HG02571 (cell line): ENCODE measurements at regions not wholly inside any gene's neighbourhood (a gene's known extent, or its start where the extent isn't known, plus 50 kb on each side); places are given as distances from the start of the nearest gene placed in this dataset.

Source experiments
- ATAC-seq: cut with Tn5 transposase; IDR thresholded peaks from one replicate; pipeline ENCODE4 v1.9.1; 2021; ENCODE audit warnings: mild to moderate bottlenecking, moderate library complexity; ENCODE audit not compliant: unreplicated experiment

DNA sequence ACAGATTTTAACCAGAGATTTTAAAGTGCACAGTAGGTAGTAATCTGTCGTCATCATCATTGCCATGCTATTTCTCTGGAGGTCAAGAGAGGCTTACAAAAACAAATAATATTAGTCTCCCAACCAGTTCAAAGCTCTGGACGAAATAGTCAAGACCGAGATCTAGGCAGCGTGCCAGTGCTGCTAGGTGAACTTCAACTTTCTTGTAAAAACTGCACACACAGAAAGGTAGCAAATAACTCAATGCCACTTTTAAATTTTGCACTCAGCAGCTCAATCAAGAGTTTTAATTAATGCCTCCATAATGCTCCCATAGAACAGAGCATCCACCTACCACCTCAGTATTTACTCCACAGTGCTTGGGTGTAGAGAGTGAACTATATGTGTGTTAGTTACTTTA lies 656.8 kb downstream of the IRX1 start:
- no peak for ATAC-seq

DNA sequence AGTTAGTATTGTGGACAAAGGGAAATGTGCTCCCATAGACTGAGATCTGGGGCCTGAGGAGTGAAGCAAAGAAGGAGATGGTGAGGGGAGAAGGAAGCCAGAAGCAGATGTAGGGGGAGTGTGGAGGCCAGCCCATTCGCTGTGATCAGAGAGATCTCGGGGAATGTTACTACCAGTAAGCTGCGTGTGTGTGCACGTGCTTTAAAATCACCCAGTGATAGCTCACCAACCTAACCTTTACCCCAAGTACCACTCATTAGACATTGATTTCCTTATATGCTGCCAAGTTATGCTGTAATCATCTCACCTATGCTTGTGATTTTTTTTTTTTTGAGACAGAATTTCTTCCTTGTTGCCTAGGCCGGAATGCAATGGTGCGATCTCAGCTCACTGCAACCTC lies 659.1 kb downstream of the IRX1 start:
- no peak for ATAC-seq

DNA sequence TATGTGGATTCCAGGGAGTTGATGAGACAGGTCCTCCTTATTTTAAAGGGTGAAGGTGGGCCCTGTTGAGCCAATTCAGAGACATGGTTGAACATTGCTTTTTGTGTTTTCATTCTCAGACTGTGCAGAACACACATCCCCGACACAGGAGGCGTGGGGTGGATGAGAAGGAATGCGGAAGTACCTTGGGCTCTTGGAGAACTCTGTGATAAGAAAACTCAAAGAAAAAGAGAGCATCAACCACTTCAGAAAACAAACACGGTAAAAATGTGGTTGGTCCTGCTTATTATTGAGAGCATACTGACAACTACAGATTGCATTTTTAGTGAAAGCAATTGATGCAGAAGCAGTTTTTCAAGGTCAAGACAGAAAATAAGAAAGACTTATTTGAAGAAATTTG lies 659.8 kb downstream of the IRX1 start:
- no peak for ATAC-seq

DNA sequence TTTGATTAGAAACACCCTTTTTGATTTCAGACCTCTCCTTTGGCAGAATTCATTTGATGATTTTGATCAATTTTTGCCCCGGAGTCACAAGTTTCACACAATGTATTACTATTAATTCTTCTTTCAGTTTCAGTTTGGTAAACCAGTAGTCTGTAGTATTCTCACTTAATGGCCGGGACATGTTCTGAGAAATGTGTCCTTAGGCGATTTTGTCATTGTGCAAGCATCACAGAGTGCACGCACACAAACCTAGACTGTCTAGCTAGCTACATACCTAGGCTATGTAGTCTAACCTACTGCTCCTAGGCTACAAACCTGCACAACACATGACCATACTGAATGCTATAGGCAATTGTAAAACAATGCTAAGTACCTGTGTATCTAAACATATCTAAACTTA lies 662.5 kb downstream of the IRX1 start:
- ATAC-seq = no peak

DNA sequence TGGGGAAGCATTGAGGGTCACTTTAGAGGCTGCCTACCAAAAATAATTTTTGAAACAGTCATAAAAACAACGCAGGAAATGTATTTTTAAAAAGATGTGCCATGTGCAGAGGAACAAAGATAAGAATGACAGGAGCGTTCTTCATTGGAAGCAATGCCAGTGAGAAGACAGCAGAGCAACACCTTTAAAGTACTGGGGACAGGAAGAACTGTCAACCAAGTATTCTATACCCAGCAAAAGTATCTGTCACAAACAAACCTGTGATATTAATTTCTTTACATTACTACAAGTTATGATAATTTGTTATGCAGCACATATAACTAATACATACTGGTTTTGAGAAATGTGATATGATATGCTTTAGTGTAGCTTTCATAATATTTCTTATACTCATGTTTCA lies 675.6 kb downstream of the IRX1 start:
- no peak for ATAC-seq

DNA sequence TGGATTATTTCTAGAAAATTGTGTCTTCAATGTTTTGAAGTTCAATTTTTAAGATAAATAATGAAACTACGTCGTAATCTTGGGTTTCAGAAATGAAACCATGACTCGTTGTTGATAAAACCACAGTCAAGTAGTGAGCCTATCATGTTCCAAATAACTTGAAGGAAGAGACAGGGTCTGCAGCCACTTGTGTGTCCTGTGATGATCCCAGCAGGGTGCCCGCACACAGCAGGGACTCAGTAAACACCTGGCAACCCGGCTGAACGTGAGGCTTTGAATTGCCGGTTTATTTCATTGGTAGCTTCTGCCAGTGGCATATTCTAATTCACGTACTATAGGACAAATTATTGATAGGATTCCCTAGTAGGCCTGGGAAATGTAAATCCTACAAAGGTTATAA lies 679.6 kb downstream of the IRX1 start:
- ATAC-seq = no peak

DNA sequence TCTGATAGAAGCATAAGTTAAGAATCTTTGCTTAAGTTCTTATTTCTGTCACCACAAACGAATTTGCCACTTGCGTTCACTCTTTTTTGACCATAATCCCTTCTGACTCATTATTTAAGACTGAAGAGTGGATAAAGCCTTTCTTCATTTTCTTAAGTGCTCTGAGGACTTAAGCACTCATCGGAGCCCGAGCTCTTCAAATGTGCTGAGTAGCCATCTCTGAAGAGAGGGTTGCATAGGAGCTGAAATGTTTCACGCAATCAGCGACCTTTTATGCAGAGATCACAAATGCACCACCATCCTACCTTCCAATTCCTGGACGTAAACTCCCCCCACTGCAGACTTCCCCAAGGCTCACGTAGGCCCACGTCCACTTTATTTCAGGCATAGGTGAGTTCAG lies 699.2 kb downstream of the IRX1 start:
- no peak for ATAC-seq

DNA sequence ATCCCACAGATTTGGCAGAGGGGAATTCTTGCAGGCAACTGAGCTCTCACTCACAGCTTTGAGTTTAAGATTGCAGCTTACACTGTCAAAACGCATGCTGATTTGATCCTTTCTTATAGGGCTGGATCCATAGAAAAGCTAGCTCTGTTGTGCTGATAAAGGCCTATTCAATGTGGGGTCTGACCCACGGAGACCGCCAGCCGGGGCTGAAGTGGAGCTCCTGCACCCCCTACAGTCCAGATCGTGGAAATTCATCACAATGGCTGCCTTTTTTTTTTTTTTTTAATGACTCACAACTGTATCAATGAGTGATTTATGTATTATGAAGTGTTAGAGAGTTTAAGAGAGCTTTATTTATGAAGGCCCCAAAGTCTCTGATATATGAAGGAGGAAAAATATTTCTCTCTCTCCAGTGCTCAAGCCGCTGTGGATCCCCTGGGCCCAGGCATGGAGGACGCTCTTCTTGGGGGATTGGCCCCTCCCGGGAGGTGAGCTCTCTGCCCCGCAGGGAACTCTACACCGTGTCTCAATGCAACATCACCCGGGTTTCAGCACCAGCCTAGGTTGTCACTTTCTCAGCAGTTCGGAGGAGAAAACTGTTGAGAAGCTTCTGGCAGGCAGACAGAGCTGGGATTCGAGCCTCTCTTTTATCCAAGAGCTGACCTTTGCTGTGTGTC lies 700.2 kb downstream of the IRX1 start:
- no peak for ATAC-seq

DNA sequence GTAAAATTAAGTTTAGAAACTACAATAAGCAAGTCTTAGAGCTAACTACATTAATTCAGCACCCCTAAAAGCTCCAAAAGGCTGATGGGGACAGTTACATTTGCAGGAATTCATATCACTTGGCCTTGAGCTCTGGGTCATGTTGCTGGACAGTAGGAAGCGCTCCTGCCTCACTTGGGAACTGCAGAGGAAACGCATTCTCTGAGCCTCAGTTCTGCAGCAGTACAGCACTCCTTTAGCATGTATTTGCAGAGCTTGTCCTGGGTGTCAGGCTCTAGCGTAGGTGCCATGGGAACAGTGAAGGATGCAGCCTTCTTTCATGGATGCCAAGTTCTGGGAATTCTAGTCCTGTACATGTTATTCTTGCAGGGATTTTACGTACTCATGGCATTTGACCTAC lies 710.4 kb downstream of the IRX1 start:
- no peak for ATAC-seq

DNA sequence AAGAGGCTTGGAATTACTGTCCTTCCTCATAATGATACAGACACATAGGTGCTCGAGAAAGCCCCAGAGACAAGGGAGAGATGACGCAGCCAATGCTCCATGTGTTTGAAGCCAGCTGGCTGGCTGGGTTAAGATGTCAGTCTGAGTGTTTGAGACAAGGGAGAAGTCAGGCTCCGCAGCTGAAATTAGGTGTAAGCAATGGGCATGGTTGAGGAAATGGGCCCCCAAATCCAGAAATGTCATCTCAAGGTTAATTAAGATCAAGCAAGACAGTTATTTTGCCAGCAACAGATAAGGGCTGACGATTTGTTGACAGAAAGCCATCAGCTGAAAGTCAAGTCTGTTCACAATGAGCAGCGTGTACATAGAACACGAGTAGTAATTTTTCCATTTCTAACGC lies 713.4 kb downstream of the IRX1 start:
- ATAC-seq = no peak

DNA sequence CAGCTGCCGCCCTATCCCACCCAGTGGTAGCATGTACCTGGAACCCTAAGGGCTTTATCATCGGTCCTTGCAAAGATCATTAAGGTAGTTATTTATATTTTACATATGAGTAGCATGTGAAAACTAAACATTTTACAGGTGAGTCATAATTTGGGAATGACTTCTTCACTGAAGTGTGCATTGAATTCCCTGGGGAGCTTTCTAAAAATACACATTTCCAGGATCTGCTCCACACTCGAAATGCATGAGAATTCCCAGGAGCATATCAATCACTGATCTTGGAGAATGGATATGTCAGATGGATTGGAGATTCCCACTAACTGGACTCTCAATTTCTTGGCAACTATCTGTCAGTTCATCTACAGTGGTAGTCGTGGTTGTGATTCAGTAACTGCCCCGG lies 717.5 kb downstream of the IRX1 start:
- ATAC-seq = no peak

DNA sequence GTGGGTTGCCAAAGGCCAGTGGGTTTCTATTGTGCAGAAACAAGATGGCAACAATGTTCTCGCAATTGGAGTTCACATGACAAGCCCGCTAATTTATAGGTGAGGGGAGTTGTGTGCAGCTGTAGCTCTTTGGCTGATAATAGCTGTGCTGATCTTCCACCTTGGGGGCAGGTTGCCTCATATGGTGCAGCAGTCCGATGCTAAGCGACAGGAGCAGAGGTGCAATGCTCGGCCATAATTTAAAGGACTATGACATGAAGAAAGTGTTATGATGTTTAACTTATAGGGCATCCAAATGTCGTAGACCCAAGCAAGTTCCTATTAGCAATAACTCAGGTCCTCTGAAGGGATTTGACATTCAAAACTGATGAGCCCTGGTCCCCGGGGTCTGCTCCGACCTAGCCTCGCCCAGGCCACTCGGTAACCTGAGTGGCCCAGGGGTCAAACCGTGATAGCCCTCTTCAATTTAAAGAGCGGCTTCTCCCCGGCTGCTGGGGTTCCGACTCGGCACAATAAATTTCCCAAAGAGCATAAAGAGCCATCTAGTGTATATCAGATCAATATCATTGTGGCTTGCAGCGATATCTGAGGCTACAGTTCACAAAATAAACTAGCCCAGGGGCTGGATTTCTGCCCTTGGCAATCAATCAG lies 724.0 kb downstream of the IRX1 start:
- ATAC-seq = no peak

DNA sequence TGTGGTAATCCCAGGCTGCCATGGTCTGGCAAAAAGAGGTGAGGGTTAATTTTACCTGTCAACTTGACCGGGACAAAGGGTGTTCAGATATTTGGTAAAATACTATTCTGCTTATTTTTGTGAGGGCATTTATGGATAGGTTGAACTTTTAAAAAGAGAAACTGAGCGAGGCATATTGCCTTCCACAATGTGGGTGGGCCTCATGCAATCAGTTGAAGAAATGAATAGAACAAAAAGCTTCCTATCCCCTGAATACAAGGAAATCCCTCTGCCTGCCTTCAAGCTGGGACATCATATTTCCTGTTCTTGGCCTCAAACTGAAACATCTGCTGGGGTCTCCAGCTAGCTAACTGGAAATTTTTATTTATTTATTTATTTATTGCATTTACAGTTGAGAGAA lies 734.7 kb downstream of the IRX1 start:
- ATAC-seq = no peak

DNA sequence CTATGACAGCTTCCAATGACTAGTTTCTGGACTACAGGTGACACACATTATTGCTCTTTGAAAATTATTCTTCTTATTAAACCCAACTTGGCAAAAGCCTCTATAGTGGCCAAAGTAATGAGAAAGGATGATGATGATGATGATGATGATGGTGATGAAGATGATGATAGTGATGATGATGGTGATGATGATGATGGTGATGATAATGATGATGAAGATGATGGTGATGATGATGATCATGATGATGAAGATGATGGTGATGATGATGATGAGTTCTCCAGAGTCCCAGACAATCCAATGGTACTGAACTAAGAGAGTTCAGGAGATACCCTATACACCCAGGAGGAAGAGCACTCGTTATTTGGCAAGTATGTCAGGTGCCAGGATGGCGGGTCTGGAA lies 739.4 kb downstream of the IRX1 start:
- no peak for ATAC-seq

DNA sequence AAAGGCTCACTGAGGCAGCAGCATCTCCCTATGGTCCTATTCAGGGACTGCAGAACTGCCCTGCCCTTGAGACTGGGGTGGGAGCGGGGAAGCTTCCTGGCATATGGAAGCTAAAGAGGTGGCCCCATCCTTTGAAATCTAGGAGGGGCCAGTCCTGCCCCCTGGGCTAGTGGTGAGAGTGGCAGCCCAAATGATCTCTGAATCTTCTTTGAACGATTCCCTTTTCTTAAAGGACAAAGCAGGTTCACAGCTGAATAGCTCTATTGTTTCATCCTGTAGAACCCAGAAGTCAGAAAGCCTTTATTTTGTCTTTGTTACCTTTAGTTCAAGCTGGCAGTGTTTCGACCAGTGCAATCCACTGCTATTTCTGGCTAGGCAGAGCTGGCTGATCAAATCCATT lies 741.9 kb downstream of the IRX1 start:
- ATAC-seq = no peak

DNA sequence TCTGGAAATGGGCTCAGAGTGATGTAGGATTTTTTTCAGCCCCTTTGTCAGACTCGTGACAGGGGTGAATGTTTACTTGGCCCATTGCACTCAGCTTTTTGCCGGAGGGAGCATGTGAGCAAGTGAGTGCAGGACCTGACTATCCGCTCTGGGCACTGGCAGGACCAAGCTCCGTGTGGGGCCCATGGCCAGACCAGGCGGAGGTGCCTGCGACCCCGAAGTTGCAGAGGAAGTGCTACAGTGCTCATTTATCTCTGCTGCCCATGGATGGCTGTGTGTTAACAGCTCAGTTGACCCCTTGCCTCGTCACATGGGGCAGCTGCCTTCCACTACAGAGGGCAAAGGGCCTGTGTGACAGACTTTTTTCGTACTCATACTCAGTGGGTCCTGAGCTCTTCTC lies 744.3 kb downstream of the IRX1 start:
- no peak for ATAC-seq

DNA sequence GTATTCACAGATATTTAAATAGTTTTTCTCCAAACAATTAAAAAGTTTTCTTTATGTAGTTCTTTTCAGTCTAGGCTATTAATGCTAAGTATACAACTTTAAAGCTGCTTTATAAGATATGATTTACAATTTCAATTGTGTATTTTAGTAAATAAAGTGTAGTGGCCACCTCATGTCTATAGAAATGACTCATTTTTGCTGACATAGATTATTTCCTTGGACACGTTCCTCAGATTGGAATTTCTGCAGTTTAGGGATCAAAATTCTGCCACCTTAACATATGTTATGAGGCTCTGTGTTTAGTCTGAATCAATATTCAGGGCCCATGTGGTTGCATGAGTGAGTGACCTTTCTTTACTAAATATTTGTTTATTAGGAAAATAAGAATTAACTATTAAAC lies 750.2 kb downstream of the IRX1 start:
- ATAC-seq = no peak

DNA sequence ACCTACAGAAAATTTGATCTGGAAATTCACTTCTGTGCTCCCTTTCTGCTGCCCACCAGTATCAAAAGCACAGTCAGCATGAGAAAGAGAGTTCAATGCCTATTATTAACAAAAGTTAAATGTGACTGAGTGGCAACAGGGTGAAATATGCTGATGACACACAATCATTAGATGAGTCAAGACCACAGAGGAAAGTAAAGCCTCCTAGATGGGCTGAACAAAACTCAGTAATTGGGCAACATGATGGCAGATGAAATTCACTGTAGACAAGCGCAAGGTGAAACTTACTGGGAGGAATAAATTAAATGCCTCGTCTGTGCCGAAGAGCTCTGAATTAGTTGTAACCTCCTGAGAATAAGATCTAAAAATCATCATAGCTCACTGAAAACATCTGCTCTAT lies 752.8 kb downstream of the IRX1 start:
- no peak for ATAC-seq

DNA sequence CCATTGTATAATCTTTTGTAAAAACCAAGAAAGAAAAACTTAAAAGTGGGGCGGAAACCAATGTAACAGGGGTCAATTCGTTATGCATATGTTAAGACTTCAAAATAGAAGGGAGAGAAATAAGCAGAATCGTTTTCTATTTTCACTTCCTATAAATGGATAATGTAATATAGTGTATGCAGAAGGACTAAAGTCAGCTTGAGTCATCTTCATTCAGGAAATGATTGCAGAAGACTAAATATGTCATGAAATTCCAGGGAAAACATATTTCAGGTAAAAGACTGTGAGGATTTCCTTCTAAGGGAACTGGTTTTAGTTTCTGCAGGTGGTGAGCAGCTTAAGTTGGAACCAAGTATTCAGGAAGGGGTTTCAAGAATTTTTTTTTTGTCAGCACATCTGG lies 753.3 kb downstream of the IRX1 start:
- ATAC-seq = no peak

DNA sequence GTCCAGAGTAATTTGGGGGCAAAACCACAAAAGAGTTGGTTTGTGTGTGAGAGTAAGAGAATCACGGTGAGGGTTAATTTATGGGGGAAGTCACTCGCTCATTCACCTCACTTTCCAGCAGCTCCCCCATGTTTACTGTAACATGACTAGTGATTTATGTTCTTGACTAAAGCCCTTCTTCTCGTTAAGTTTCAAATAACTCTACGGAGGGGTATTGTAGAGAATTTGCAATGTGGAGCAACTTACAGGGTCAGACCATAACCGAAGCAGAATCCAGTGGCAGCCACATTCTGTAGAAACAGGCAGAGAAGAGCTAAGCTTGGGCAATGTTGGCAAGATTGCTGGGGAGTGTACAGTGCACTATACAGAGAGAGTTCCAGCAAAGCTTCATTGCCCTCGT lies 760.6 kb downstream of the IRX1 start:
- ATAC-seq = no peak

DNA sequence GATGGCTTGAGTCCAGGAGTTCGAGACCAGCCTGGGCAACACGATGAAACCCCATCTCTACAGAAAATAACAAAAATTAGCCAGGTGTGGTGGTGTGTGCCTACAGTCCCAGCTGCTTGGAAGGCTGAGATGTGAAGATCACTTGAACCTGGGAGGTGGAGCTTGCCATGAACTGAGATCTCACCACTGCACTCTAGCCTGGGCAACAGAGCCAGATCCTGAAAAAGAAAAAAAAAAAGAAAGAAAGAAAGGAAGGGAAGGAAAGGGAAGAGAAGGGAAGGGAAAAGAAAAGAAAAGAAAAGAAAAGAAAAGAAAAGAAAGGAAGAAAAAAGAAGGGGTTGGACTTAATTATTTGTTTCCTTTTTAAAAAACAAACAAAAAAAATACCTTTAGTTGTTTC lies 764.2 kb downstream of the IRX1 start:
- ATAC-seq = no peak

DNA sequence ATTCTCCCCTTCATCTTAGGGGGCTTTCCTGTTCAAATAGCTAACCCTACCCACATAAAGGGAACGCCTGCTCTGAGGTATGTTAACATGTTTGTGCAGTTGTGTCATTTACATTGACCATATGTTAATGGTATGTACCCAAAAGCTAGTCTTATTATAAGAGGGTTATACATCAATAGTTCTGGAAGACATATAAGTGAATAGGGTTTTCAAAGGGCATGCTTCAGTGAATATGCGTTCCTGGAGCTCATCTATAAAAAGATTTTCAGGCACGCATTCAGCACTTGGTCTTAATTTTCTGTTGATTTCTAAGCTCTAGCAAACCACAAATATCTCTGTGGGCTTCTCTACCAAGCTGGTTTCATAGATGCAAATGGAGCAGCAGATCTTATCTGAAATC lies 766.1 kb downstream of the IRX1 start:
- no peak for ATAC-seq

DNA sequence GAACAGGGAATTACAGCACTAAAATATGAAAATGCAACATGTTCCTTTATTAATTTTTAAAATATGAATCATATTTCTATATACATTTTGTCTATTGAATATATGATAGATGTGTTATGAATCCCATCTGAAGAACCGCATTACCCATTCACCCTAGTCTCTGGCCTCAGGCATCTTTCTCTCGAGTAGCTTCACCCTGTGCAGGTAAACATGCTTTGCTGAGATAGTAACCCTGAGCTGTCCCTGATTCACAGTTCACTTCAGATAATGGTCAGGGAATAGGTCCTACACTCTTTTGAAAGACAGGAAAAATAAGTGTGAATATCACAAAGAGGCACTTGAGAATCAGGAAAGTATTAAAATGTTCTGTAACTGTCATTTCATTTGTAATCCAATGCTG lies 766.8 kb downstream of the IRX1 start:
- ATAC-seq = no peak
